ENCODE measurements at regions not wholly inside any gene's neighbourhood (a gene's known extent, or its start where the extent isn't known, plus 50 kb on each side); places are given as distances from the start of the nearest gene placed in this dataset.

GRCh38 chr3:61311044-61311443 lies 59.8 kb upstream of the FHIT start:
- FAIRE-seq = no peak

GRCh38 chr3:61315871-61316270 lies 64.6 kb upstream of the FHIT start:
- DNase-seq (ENCODE audit: insufficient read length, low spot score) = no peak
- FAIRE-seq = no peak

More at GRCh38 chr3:61311044-61311443, 59.8 kb upstream of the FHIT start:
- DNase-seq (ENCODE audit: insufficient read length, low spot score) = no peak
- TF ChIP-seq POLR2AphosphoS5 (IDR thresholded peaks at IDR 0.05; ENCODE audit: low read depth, low read length) (no peak), POLR2A (IDR thresholded peaks at IDR 0.05; ENCODE audit: low read depth, low read length) (no peak), SPI1 (IDR thresholded peaks at IDR 0.05; ENCODE audit: low read depth, low read length) (no peak), POU2F2 (IDR thresholded peaks at IDR 0.05; ENCODE audit: low read depth, low read length) (no peak), TAF1 (IDR thresholded peaks at IDR 0.05; ENCODE audit: low read depth, low read length) (no peak), PAX5 (IDR thresholded peaks at IDR 0.05; ENCODE audit: insufficient read depth, low read length, severe bottlenecking) (no peak)

GRCh38 chr3:61323094-61323493 lies 71.8 kb upstream of the FHIT start:
- no peak for TF ChIP-seq POLR2AphosphoS5 (IDR thresholded peaks at IDR 0.05; ENCODE audit: low read depth, low read length)
- no peak for TF ChIP-seq TAF1 (IDR thresholded peaks at IDR 0.05; ENCODE audit: low read depth, low read length)
- no peak for TF ChIP-seq SPI1 (IDR thresholded peaks at IDR 0.05; ENCODE audit: low read depth, low read length)
- no peak for TF ChIP-seq POLR2A (IDR thresholded peaks at IDR 0.05; ENCODE audit: low read depth, low read length)
- no peak for TF ChIP-seq POU2F2 (IDR thresholded peaks at IDR 0.05; ENCODE audit: low read depth, low read length)
- TF ChIP-seq PAX5 (IDR thresholded peaks at IDR 0.05; ENCODE audit: insufficient read depth, low read length, severe bottlenecking) = no peak
- DNase-seq (ENCODE audit: insufficient read length, low spot score) (no peak), FAIRE-seq (no peak)

More at GRCh38 chr3:61315871-61316270, 64.6 kb upstream of the FHIT start:
- TF ChIP-seq TAF1 (IDR thresholded peaks at IDR 0.05; ENCODE audit: low read depth, low read length) (no peak), POLR2AphosphoS5 (IDR thresholded peaks at IDR 0.05; ENCODE audit: low read depth, low read length) (no peak), POLR2A (IDR thresholded peaks at IDR 0.05; ENCODE audit: low read depth, low read length) (no peak), SPI1 (IDR thresholded peaks at IDR 0.05; ENCODE audit: low read depth, low read length) (no peak), POU2F2 (IDR thresholded peaks at IDR 0.05; ENCODE audit: low read depth, low read length) (no peak), PAX5 (IDR thresholded peaks at IDR 0.05; ENCODE audit: insufficient read depth, low read length, severe bottlenecking) (no peak)

- no peak for DNase-seq (ENCODE audit: insufficient read length, low spot score)
- TF ChIP-seq TAF1 (IDR thresholded peaks at IDR 0.05; ENCODE audit: low read depth, low read length) (no peak), POLR2A (IDR thresholded peaks at IDR 0.05; ENCODE audit: low read depth, low read length) (no peak), SPI1 (IDR thresholded peaks at IDR 0.05; ENCODE audit: low read depth, low read length) (no peak), PAX5 (IDR thresholded peaks at IDR 0.05; ENCODE audit: insufficient read depth, low read length, severe bottlenecking) (no peak), POLR2AphosphoS5 (IDR thresholded peaks at IDR 0.05; ENCODE audit: low read depth, low read length) (no peak), POU2F2 (IDR thresholded peaks at IDR 0.05; ENCODE audit: low read depth, low read length) (no peak)
- peak; percentile 28 for FAIRE-seq
Measured at GRCh38 chr3:61331929-61332552, 80.8 kb upstream of the FHIT start.

GRCh38 chr3:61333192-61333961 lies 82.1 kb upstream of the FHIT start:
- no peak for FAIRE-seq
- no peak for TF ChIP-seq POLR2A (IDR thresholded peaks at IDR 0.05; ENCODE audit: low read depth, low read length)
- no peak for TF ChIP-seq SPI1 (IDR thresholded peaks at IDR 0.05; ENCODE audit: low read depth, low read length)
- no peak for TF ChIP-seq POLR2AphosphoS5 (IDR thresholded peaks at IDR 0.05; ENCODE audit: low read depth, low read length)
- TF ChIP-seq TAF1 (IDR thresholded peaks at IDR 0.05; ENCODE audit: low read depth, low read length) = no peak
- no peak for TF ChIP-seq POU2F2 (IDR thresholded peaks at IDR 0.05; ENCODE audit: low read depth, low read length)
- TF ChIP-seq PAX5 (IDR thresholded peaks at IDR 0.05; ENCODE audit: insufficient read depth, low read length, severe bottlenecking) = no peak
- no peak for DNase-seq (ENCODE audit: insufficient read length, low spot score)

GRCh38 chr3:61334783-61335182 lies 83.5 kb upstream of the FHIT start:
- TF ChIP-seq POLR2A (IDR thresholded peaks at IDR 0.05; ENCODE audit: low read depth, low read length) (no peak), PAX5 (IDR thresholded peaks at IDR 0.05; ENCODE audit: insufficient read depth, low read length, severe bottlenecking) (no peak), POU2F2 (IDR thresholded peaks at IDR 0.05; ENCODE audit: low read depth, low read length) (no peak), SPI1 (IDR thresholded peaks at IDR 0.05; ENCODE audit: low read depth, low read length) (no peak), POLR2AphosphoS5 (IDR thresholded peaks at IDR 0.05; ENCODE audit: low read depth, low read length) (no peak), TAF1 (IDR thresholded peaks at IDR 0.05; ENCODE audit: low read depth, low read length) (no peak)
- FAIRE-seq = no peak

GRCh38 chr3:61340931-61341461 lies 89.7 kb upstream of the FHIT start:
- FAIRE-seq (no peak), DNase-seq (ENCODE audit: insufficient read length, low spot score) (no peak)
- TF ChIP-seq POLR2AphosphoS5 (IDR thresholded peaks at IDR 0.05; ENCODE audit: low read depth, low read length) (no peak), POLR2A (IDR thresholded peaks at IDR 0.05; ENCODE audit: low read depth, low read length) (no peak), POU2F2 (IDR thresholded peaks at IDR 0.05; ENCODE audit: low read depth, low read length) (no peak)

More at GRCh38 chr3:61334783-61335182, 83.5 kb upstream of the FHIT start:
- no peak for DNase-seq (ENCODE audit: insufficient read length, low spot score)

GRCh38 chr3:61343543-61343942 lies 92.3 kb upstream of the FHIT start:
- TF ChIP-seq TAF1 (IDR thresholded peaks at IDR 0.05; ENCODE audit: low read depth, low read length) = no peak
- no peak for FAIRE-seq
- DNase-seq (ENCODE audit: insufficient read length, low spot score) = no peak

- DNase-seq (ENCODE audit: insufficient read length, low spot score) (no peak), FAIRE-seq (no peak)
- TF ChIP-seq SPI1 (IDR thresholded peaks at IDR 0.05; ENCODE audit: low read depth, low read length) = no peak
- TF ChIP-seq POU2F2 (IDR thresholded peaks at IDR 0.05; ENCODE audit: low read depth, low read length) = no peak
- no peak for TF ChIP-seq TAF1 (IDR thresholded peaks at IDR 0.05; ENCODE audit: low read depth, low read length)
- TF ChIP-seq POLR2A (IDR thresholded peaks at IDR 0.05; ENCODE audit: low read depth, low read length) = no peak
- no peak for TF ChIP-seq POLR2AphosphoS5 (IDR thresholded peaks at IDR 0.05; ENCODE audit: low read depth, low read length)
- TF ChIP-seq PAX5 (IDR thresholded peaks at IDR 0.05; ENCODE audit: insufficient read depth, low read length, severe bottlenecking) = no peak
Measured at GRCh38 chr3:61345020-61345419, 93.8 kb upstream of the FHIT start.

Measured in GM12891 (cell line).